HEK293T (cell line): ENCODE measurements at regions not wholly inside any gene's neighbourhood (a gene's known extent, or its start where the extent isn't known, plus 50 kb on each side); places are given as distances from the start of the nearest gene placed in this dataset.

Experiments
- CTCF ChIA-PET: fragments of 350-600 bp; formaldehyde crosslinking; extraction: SDS; loops from one replicate; lab custom pipeline; 2021; ENCODE audit warnings: antibody characterized with exemption, inconsistent platforms; lab: Yijun Ruan, JAX
- POLR2A ChIA-PET: fragments of 350-600 bp; formaldehyde crosslinking; extraction: SDS; loops from one replicate; lab custom pipeline; 2020; ENCODE audit warnings: antibody characterized with exemption, inconsistent platforms; lab: Yijun Ruan, JAX
- DNase-seq: peaks from one replicate; pipeline ENCODE4 v3.0.0; 2012; ENCODE audit warnings: mixed read lengths; ENCODE audit errors: extremely low spot score
- ARNT ChIP-seq: fragments of 450-650 bp; IDR thresholded peaks from 2 replicates; pipeline ENCODE4 v1.6.1; 2017; ENCODE audit warnings: mild to moderate bottlenecking
- BHLHE40 ChIP-seq: fragments of 450-650 bp; IDR thresholded peaks from 2 replicates; pipeline ENCODE4 v1.6.1; 2016; ENCODE audit warnings: mild to moderate bottlenecking, moderate library complexity, borderline replicate concordance
- CTBP1 ChIP-seq: fragments of 450-650 bp; IDR thresholded peaks from 2 replicates; pipeline ENCODE4 v1.6.1; 2016; ENCODE audit warnings: borderline replicate concordance
- ELF4 ChIP-seq: fragments of 450-650 bp; IDR thresholded peaks from 2 replicates; pipeline ENCODE4 v1.6.1; 2017; ENCODE audit warnings: antibody characterized with exemption
- FOXA1 ChIP-seq: fragments of 450-650 bp; IDR thresholded peaks from 2 replicates; pipeline ENCODE4 v1.6.1; 2016; ENCODE audit warnings: mild to moderate bottlenecking
- FOXK2 ChIP-seq: fragments of 450-650 bp; IDR thresholded peaks from 2 replicates; pipeline ENCODE4 v1.6.1; 2016; ENCODE audit warnings: mild to moderate bottlenecking
- FOXM1 ChIP-seq: fragments of 450-650 bp; IDR thresholded peaks from 2 replicates; pipeline ENCODE4 v1.6.1; 2017; ENCODE audit warnings: mild to moderate bottlenecking, borderline replicate concordance
- HDGF ChIP-seq: fragments of 450-650 bp; IDR thresholded peaks from 2 replicates; pipeline ENCODE4 v1.6.1; 2017; ENCODE audit warnings: antibody characterized with exemption, borderline replicate concordance
- L3MBTL2 ChIP-seq: fragments of 450-650 bp; conservative IDR thresholded peaks from 2 replicates; pipeline ENCODE4 v1.6.1; 2016; ENCODE audit warnings: mild to moderate bottlenecking
- LEF1 ChIP-seq: fragments of 450-650 bp; IDR thresholded peaks from 2 replicates; pipeline ENCODE4 v1.6.1; 2017; ENCODE audit warnings: mild to moderate bottlenecking, borderline replicate concordance
- NFRKB ChIP-seq: fragments of 450-650 bp; IDR thresholded peaks from 2 replicates; pipeline ENCODE4 v1.6.1; 2016; ENCODE audit warnings: mild to moderate bottlenecking, moderate library complexity
- PKNOX1 ChIP-seq: fragments of 450-650 bp; IDR thresholded peaks from 2 replicates; pipeline ENCODE4 v1.6.1; 2016
- SP1 ChIP-seq: fragments of 450-650 bp; IDR thresholded peaks from 2 replicates; pipeline ENCODE4 v1.6.1; 2017
- SUZ12 ChIP-seq: fragments of 450-650 bp; IDR thresholded peaks from 2 replicates; pipeline ENCODE4 v1.6.1; 2016; ENCODE audit warnings: mild to moderate bottlenecking
- TARDBP ChIP-seq: fragments of 450-650 bp; IDR thresholded peaks from 2 replicates; pipeline ENCODE4 v1.6.1; 2016
- ZNF384 ChIP-seq: fragments of 450-650 bp; IDR thresholded peaks from 2 replicates; pipeline ENCODE4 v1.6.1; 2016

GRCh38 chr14:98571104-98571503 is 700.9 kb downstream of the BCL11B start:
- DNase-seq, result no peak
- POLR2A ChIA-PET, result no interaction called here
- CTCF ChIA-PET, result no interaction called here
- TF ChIP-seq ARNT (no peak), FOXM1 (no peak), L3MBTL2 (no peak), ELF4 (no peak), CTBP1 (no peak), FOXK2 (no peak), SP1 (no peak), SUZ12 (no peak), FOXA1 (no peak), ZNF384 (no peak), HDGF (no peak), TARDBP (no peak), LEF1 (no peak), NFRKB (no peak)

- POLR2A ChIA-PET, result no interaction called here
- CTCF ChIA-PET, result no interaction called here
- TF ChIP-seq L3MBTL2, result no peak
- TF ChIP-seq FOXA1, result no peak
- TF ChIP-seq SP1, result no peak
- TF ChIP-seq CTBP1, result no peak
- no peak for TF ChIP-seq LEF1
- no peak for TF ChIP-seq ELF4
- no peak for TF ChIP-seq HDGF
- TF ChIP-seq BHLHE40, result no peak
- no peak for TF ChIP-seq TARDBP
- TF ChIP-seq ZNF384, result no peak
- DNase-seq, result no peak
These were observed 698.9 kb downstream of the BCL11B start for GRCh38 chr14:98573082-98573481.

GRCh38 chr14:98576463-98576862 is 695.5 kb downstream of the BCL11B start:
- POLR2A ChIA-PET, result no interaction called here
- DNase-seq, result no peak
- no peak for TF ChIP-seq ARNT
- TF ChIP-seq SUZ12, result no peak
- TF ChIP-seq TARDBP, result no peak
- no peak for TF ChIP-seq L3MBTL2
- TF ChIP-seq PKNOX1, result no peak
- TF ChIP-seq ELF4, result no peak
- TF ChIP-seq LEF1, result no peak
- no peak for TF ChIP-seq SP1
- TF ChIP-seq FOXA1, result no peak
- TF ChIP-seq FOXK2, result no peak
- no peak for TF ChIP-seq CTBP1
- CTCF ChIA-PET, result no interaction called here

GRCh38 chr14:98578204-98578603 is 693.8 kb downstream of the BCL11B start:
- DNase-seq, result no peak
- TF ChIP-seq TARDBP (no peak), SUZ12 (no peak), ARNT (no peak), LEF1 (no peak), ELF4 (no peak), L3MBTL2 (no peak), FOXM1 (no peak), BHLHE40 (no peak), NFRKB (no peak), HDGF (no peak), PKNOX1 (no peak), SP1 (no peak), FOXA1 (no peak), ZNF384 (no peak), FOXK2 (no peak), CTBP1 (no peak)
- CTCF ChIA-PET, result no interaction called here
- POLR2A ChIA-PET, result no interaction called here

GRCh38 chr14:98579140-98579539 is 692.9 kb downstream of the BCL11B start:
- TF ChIP-seq SP1, result no peak
- no peak for TF ChIP-seq ZNF384
- no peak for TF ChIP-seq ARNT
- no peak for TF ChIP-seq TARDBP
- no peak for TF ChIP-seq NFRKB
- no peak for TF ChIP-seq CTBP1
- no peak for TF ChIP-seq HDGF
- TF ChIP-seq FOXM1, result no peak
- TF ChIP-seq BHLHE40, result no peak
- TF ChIP-seq L3MBTL2, result no peak
- no peak for TF ChIP-seq PKNOX1
- TF ChIP-seq ELF4, result no peak
- TF ChIP-seq SUZ12, result no peak
- no peak for TF ChIP-seq LEF1
- TF ChIP-seq FOXA1, result no peak
- TF ChIP-seq FOXK2, result no peak
- ChIA-PET POLR2A (no interaction called here), CTCF (no interaction called here)

GRCh38 chr14:98580131-98580678 is 691.8 kb downstream of the BCL11B start:
- no peak for DNase-seq
- CTCF ChIA-PET, result no interaction called here
- POLR2A ChIA-PET, result no interaction called here

More at GRCh38 chr14:98579140-98579539, 692.9 kb downstream of the BCL11B start:
- DNase-seq, result no peak

More at GRCh38 chr14:98580131-98580678, 691.8 kb downstream of the BCL11B start:
- TF ChIP-seq L3MBTL2 (no peak), HDGF (no peak), LEF1 (no peak), ELF4 (no peak), SUZ12 (no peak), ZNF384 (no peak), FOXA1 (no peak), TARDBP (no peak), SP1 (no peak), FOXK2 (no peak), PKNOX1 (no peak), ARNT (no peak)
